GM11168 (cell line): ENCODE measurements at regions not wholly inside any gene's neighbourhood (a gene's known extent, or its start where the extent isn't known, plus 50 kb on each side); places are given as distances from the start of the nearest gene placed in this dataset.
"Not testable (repeated sequence)": the region's sequence is repeated elsewhere in the genome, so short reads cannot be mapped to it uniquely, and the experiment has no call there.

Experiments used
- in situ Hi-C: fragments of 300-500 bp; cut with MboI; formaldehyde crosslinking; loops from one replicate; pipeline ENCODE4 v1.12.0; 2022; ENCODE audit warnings: low sequenced_read_pairs; ENCODE audit not compliant: unreplicated experiment

- in situ Hi-C loops, result loop anchor here (25.0 kb wide), 1 partner anchor 303 kb away; no protein-coding TSS in a partner anchor
Observed at GRCh38 chr3:55164876-55165275, 237.0 kb upstream of the LRTM1 start.

- in situ Hi-C loops, result loop anchor here (25.0 kb wide), 1 partner anchor 302 kb away; no protein-coding TSS in a partner anchor
Observed at GRCh38 chr3:55164191-55164590, 236.3 kb upstream of the LRTM1 start.

GRCh38 chr3:55163421-55163820 is 235.6 kb upstream of the LRTM1 start:
- in situ Hi-C loops, result loop anchor here (25.0 kb wide), 1 partner anchor 301 kb away; no protein-coding TSS in a partner anchor

- in situ Hi-C loops, result loop anchor here (25.0 kb wide), 1 partner anchor 300 kb away; no protein-coding TSS in a partner anchor
Observed at GRCh38 chr3:55162031-55162795, 234.4 kb upstream of the LRTM1 start.

GRCh38 chr3:55161231-55161630 is 233.4 kb upstream of the LRTM1 start:
- in situ Hi-C loops, result loop anchor here (25.0 kb wide), 1 partner anchor 299 kb away; no protein-coding TSS in a partner anchor

- in situ Hi-C loops, result loop anchor here (25.0 kb wide), 1 partner anchor 298 kb away; no protein-coding TSS in a partner anchor
Observed at GRCh38 chr3:55160241-55160983, 232.6 kb upstream of the LRTM1 start.

- in situ Hi-C loops, result loop anchor here (25.0 kb wide), 1 partner anchor 297 kb away; no protein-coding TSS in a partner anchor
Observed at GRCh38 chr3:55159711-55160110, 231.9 kb upstream of the LRTM1 start.

- in situ Hi-C loops, result loop anchor here (25.0 kb wide), 1 partner anchor 297 kb away; no protein-coding TSS in a partner anchor
Observed at GRCh38 chr3:55159016-55159415, 231.2 kb upstream of the LRTM1 start.

- in situ Hi-C loops, result loop anchor here (25.0 kb wide), 1 partner anchor 296 kb away; no protein-coding TSS in a partner anchor
Observed at GRCh38 chr3:55158345-55158744, 230.5 kb upstream of the LRTM1 start.

- in situ Hi-C loops, result loop anchor here (25.0 kb wide), 1 partner anchor 295 kb away; no protein-coding TSS in a partner anchor
Observed at GRCh38 chr3:55157731-55158130, 229.9 kb upstream of the LRTM1 start.

GRCh38 chr3:55156851-55157650 is 229.2 kb upstream of the LRTM1 start:
- in situ Hi-C loops, result loop anchor here (25.0 kb wide), 1 partner anchor 295 kb away; no protein-coding TSS in a partner anchor

- in situ Hi-C loops, result no loop called here
Observed at GRCh38 chr3:55147856-55148720, 220.2 kb upstream of the LRTM1 start.

GRCh38 chr3:55147406-55147805 is 219.5 kb upstream of the LRTM1 start:
- in situ Hi-C loops, result no loop called here

GRCh38 chr3:55146216-55146615 is 218.4 kb upstream of the LRTM1 start:
- in situ Hi-C loops, result no loop called here

GRCh38 chr3:55144015-55144673 is 216.3 kb upstream of the LRTM1 start:
- in situ Hi-C loops, result no loop called here

GRCh38 chr3:55143336-55143735 is 215.5 kb upstream of the LRTM1 start:
- in situ Hi-C loops, result no loop called here

- in situ Hi-C loops, result not testable (repeated sequence)
Observed at GRCh38 chr3:55136291-55136690, 208.4 kb upstream of the LRTM1 start.

- in situ Hi-C loops, result no loop called here
Observed at GRCh38 chr3:55128225-55128823, 200.5 kb upstream of the LRTM1 start.
